Kidney (tissue), 13 donors: ENCODE measurements at regions not wholly inside any gene's neighbourhood (a gene's known extent, or its start where the extent isn't known, plus 50 kb on each side); places are given as distances from the start of the nearest gene placed in this dataset.

Experiments
- DNase-seq, 5 donors: peaks; one replicate each; pipeline ENCODE4 v3.0.0-alpha.2; 2013 to 2020
- FAIRE-seq: peaks from 2 replicates; lab custom pipeline; 2012; peaks lifted over from hg19 to GRCh38; lab: Jason Lieb, UNC
- H3K27ac ChIP-seq, 2 donors: one replicate each; pipeline ENCODE4 v1.7.0; 2013; ENCODE audit warnings: low read depth in 2 of 2, low read length in 2 of 2, inconsistent platforms in 1 of 2
- H3K27me3 ChIP-seq: one replicate; pipeline ENCODE4 v1.7.1; 2013; ENCODE audit warnings: low read length, inconsistent platforms; ENCODE audit not compliant: control insufficient read depth, insufficient read depth
- H3K36me3 ChIP-seq, 3 donors: one replicate each; pipeline versions ENCODE4 v1.7.0 to v1.7.1; 2013; ENCODE audit warnings: low read length in 3 of 3, control low read depth in 1 of 3, inconsistent platforms in 1 of 3; ENCODE audit not compliant: insufficient read depth in 3 of 3, control insufficient read depth in 2 of 3
- H3K4me1 ChIP-seq, 3 donors: one replicate each; pipeline versions ENCODE4 v1.7.0 to v1.7.1; 2013; ENCODE audit warnings: low read length in 3 of 3, inconsistent platforms in 1 of 3, low read depth in 1 of 3; ENCODE audit not compliant: control insufficient read depth in 2 of 3, insufficient read depth in 2 of 3
- H3K4me3 ChIP-seq, 3 donors: one replicate each; pipeline versions ENCODE4 v1.7.0 to v1.8.1; 2013; ENCODE audit warnings: low read length in 3 of 3, control low read depth in 1 of 3, inconsistent platforms in 1 of 3
- H3K9ac ChIP-seq, 3 donors: one replicate each; pipeline versions ENCODE4 v1.7.0 to v1.7.1; 2013; ENCODE audit warnings: low read length in 3 of 3, control low read depth in 1 of 3, inconsistent platforms in 1 of 3
- H3K9me3 ChIP-seq, 3 donors: one replicate each; pipeline versions ENCODE4 v1.7.0 to v1.7.1; 2013; ENCODE audit warnings: low read length in 3 of 3, control low read depth in 1 of 3, inconsistent platforms in 1 of 3; ENCODE audit not compliant: control insufficient read depth in 2 of 3, insufficient read depth in 1 of 3
- CTCF ChIP-seq: IDR thresholded peaks from 3 replicates; pipeline ENCODE4 v1.5.1; 2012; ENCODE audit warnings: mild to moderate bottlenecking, moderate library complexity, borderline replicate concordance; ENCODE audit not compliant: insufficient read depth; ENCODE audit errors: extremely low read depth
- intact Hi-C: fragments of 100-400 bp; cut with DNase I; formaldehyde crosslinking; loops from one replicate; pipeline ENCODE4 v1.11.1; 2022
- donor health status: control.
- donor health status: control.
- donor health status: control.
- donor health status: control.
- donor health status: control.
- donor health status: DM: yes; HTN: yes; CAD: no.
- donor health status: Normal renal cell carcinoma (clear cell type).

- no peak overlapping the region for H3K4me3 ChIP-seq
- H3K9me3 ChIP-seq: no peaks in the 10 kb centered on the region
- H3K36me3 ChIP-seq: no peaks in the 10 kb centered on the region
- DNase-seq: no peak
- H3K9ac ChIP-seq: no peak overlapping the region
- no peak for TF ChIP-seq CTCF
- no peak for FAIRE-seq
- no peaks in the 10 kb centered on the region for H3K4me1 ChIP-seq
- H3K27ac ChIP-seq: no peak overlapping the region
- intact Hi-C loops: no loop called here
- H3K27me3 ChIP-seq: no peaks in the 10 kb centered on the region
These were observed 181.8 kb downstream of the RRAGC start for GRCh38 chr1:38677756-38678155.

GRCh38 chr1:38677311-38677710 lies 182.3 kb downstream of the RRAGC start:
- Histone ChIP-seq H3K27ac (no peak overlapping the region), H3K4me1 (no peaks in the 10 kb centered on the region), H3K9me3 (no peaks in the 10 kb centered on the region), H3K4me3 (no peak overlapping the region), H3K27me3 (no peaks in the 10 kb centered on the region), H3K36me3 (no peaks in the 10 kb centered on the region), H3K9ac (no peak overlapping the region)
- no peak for FAIRE-seq
- no peak for DNase-seq
- no peak for TF ChIP-seq CTCF
- intact Hi-C loops: no loop called here

GRCh38 chr1:38672692-38673091 lies 186.9 kb downstream of the RRAGC start:
- no peak overlapping the region for H3K9ac ChIP-seq
- no peak overlapping the region for H3K27ac ChIP-seq
- H3K4me1 ChIP-seq: no peaks in the 10 kb centered on the region
- intact Hi-C loops: no loop called here
- DNase-seq (no peak), FAIRE-seq (no peak)
- H3K9me3 ChIP-seq: no peaks in the 10 kb centered on the region
- no peaks in the 10 kb centered on the region for H3K36me3 ChIP-seq
- TF ChIP-seq CTCF: no peak
- H3K4me3 ChIP-seq: no peak overlapping the region
- no peaks in the 10 kb centered on the region for H3K27me3 ChIP-seq

GRCh38 chr1:38671221-38671620 lies 188.4 kb downstream of the RRAGC start:
- Histone ChIP-seq H3K4me1 (no peaks in the 10 kb centered on the region), H3K9ac (no peak overlapping the region), H3K36me3 (no peaks in the 10 kb centered on the region), H3K27me3 (no peaks in the 10 kb centered on the region), H3K27ac (no peak overlapping the region), H3K9me3 (no peaks in the 10 kb centered on the region), H3K4me3 (no peak overlapping the region)
- no peak for DNase-seq
- no peak for TF ChIP-seq CTCF
- no peak for FAIRE-seq
- intact Hi-C loops: no loop called here
